PFSK-1 (cell line): ENCODE measurements at regions not wholly inside any gene's neighbourhood (a gene's known extent, or its start where the extent isn't known, plus 50 kb on each side); places are given as distances from the start of the nearest gene placed in this dataset.

Experiments
- SIN3A ChIP-seq: IDR thresholded peaks from 2 replicates; pipeline ENCODE4 v1.6.1; 2012; ENCODE audit warnings: mild to moderate bottlenecking, low read length, moderate library complexity, borderline replicate concordance; ENCODE audit not compliant: insufficient read depth
- TAF1 ChIP-seq: IDR thresholded peaks from 2 replicates; pipeline ENCODE4 v1.6.1; 2012; ENCODE audit warnings: low read length, control low read depth, borderline replicate concordance; ENCODE audit not compliant: insufficient read depth

GRCh38 chr2:45083175-45083574 is 73.9 kb upstream of the SIX2 start:
- no peak for TF ChIP-seq TAF1
- TF ChIP-seq SIN3A = no peak
